Esophagus muscularis mucosa (tissue), 4 donors: ENCODE measurements at regions not wholly inside any gene's neighbourhood (a gene's known extent, or its start where the extent isn't known, plus 50 kb on each side); places are given as distances from the start of the nearest gene placed in this dataset.

Source experiments
- DNase-seq: peaks from one replicate; pipeline ENCODE4 v3.0.0-alpha.2; 2017; ENCODE audit errors: extremely low spot score
- H3K27ac ChIP-seq, 4 donors: fragments of 200-600 bp; sonication (generic); replicated peaks in 1 of 4; 1 replicate in 3 of 4; 2 replicates in 1 of 4; pipeline ENCODE4 v1.5.1; 2016 to 2019; ENCODE audit warnings: mild to moderate bottlenecking in 1 of 4
- H3K27me3 ChIP-seq, 4 donors: fragments of 200-600 bp; sonication (generic); one replicate each; pipeline versions ENCODE4 v1.5.1 to v1.6.0; 2016 to 2019
- H3K36me3 ChIP-seq, 4 donors: fragments of 200-600 bp; sonication (generic); one replicate each; pipeline ENCODE4 v1.5.1; 2016 to 2019
- H3K4me1 ChIP-seq, 4 donors: fragments of 200-600 bp; sonication (generic); one replicate each; pipeline ENCODE4 v1.5.1; 2016 to 2019
- H3K4me3 ChIP-seq, 4 donors: fragments of 200-600 bp; sonication (generic); 1 replicate in 2 of 4; 2 replicates in 2 of 4; pipeline ENCODE4 v1.5.1; 2016 to 2019; ENCODE audit warnings: mild to moderate bottlenecking in 4 of 4, moderate library complexity in 1 of 4
- H3K9me3 ChIP-seq, 4 donors: fragments of 200-600 bp; sonication (generic); 1 replicate in 3 of 4; 2 replicates in 1 of 4; pipeline ENCODE4 v1.5.1; 2016 to 2019
- EP300 ChIP-seq: sonication (generic); formaldehyde crosslinking; IDR thresholded peaks from one replicate; pipeline ENCODE4 v1.6.1; 2017; ENCODE audit warnings: antibody characterized with exemption
- POLR2A ChIP-seq: fragments of 450-650 bp; IDR thresholded peaks from one replicate; pipeline ENCODE4 v1.6.1; 2017; ENCODE audit warnings: antibody characterized with exemption, moderate library complexity, mild to moderate bottlenecking, low read depth
- POLR2AphosphoS5 ChIP-seq, 2 donors: sonication (generic); formaldehyde crosslinking; IDR thresholded peaks; one replicate each; pipeline ENCODE4 v1.6.1; 2017; ENCODE audit warnings: antibody characterized with exemption in 2 of 2
- WGBS: methylation state at CpG from one replicate; pipeline ENCODE4 v1.1.5; 2018; 5-methylcytosine and 5-hydroxymethylcytosine counted together
- intact Hi-C: fragments of 100-400 bp; cut with DNase I; formaldehyde crosslinking; loops from one replicate; pipeline ENCODE4 v1.15.1; 2023
- TF ChIP-seq, protein P1 (sequence below), 3 experiments: fragments of 200-600 bp in 2 of 3; fragments of 450-650 bp in 1 of 3; sonication (generic) in 2 of 3; IDR thresholded peaks; one replicate each; pipeline ENCODE4 v1.5.1; 2017 to 2019; ENCODE audit warnings: antibody characterized with exemption in 3 of 3, mild to moderate bottlenecking in 2 of 3, moderate library complexity in 1 of 3

DNA sequence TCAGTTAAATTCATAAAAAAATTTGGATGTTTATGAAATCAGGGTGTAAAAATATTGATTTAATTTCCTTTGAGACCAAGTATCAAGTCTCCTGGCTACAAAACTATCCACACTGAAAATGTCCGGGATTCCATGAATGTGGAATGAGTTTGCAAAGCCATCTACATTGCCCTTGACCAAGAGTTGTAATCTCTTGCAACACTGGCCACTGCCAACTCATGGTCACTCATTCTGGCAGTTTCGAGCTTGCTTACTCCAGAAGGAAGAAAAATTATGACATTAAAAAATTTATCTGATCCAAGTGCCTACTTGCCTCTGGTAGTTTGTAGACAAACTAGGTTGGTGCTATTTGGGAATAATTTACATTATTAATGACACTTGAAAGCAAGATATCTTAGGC lies 84.2 kb downstream of the NPY start:
- 91% methylated on average over 2 of the region's 2 CpGs for WGBS
- no peak overlapping the region for H3K27ac ChIP-seq
- no peaks in the 10 kb centered on the region for H3K36me3 ChIP-seq
- no peak overlapping the region for H3K4me3 ChIP-seq
- intact Hi-C loops: no loop called here
- H3K4me1 ChIP-seq: no peaks in the 10 kb centered on the region
- TF ChIP-seq EP300: no peak
- TF ChIP-seq POLR2A: no peak
- TF ChIP-seq, protein P1, sequence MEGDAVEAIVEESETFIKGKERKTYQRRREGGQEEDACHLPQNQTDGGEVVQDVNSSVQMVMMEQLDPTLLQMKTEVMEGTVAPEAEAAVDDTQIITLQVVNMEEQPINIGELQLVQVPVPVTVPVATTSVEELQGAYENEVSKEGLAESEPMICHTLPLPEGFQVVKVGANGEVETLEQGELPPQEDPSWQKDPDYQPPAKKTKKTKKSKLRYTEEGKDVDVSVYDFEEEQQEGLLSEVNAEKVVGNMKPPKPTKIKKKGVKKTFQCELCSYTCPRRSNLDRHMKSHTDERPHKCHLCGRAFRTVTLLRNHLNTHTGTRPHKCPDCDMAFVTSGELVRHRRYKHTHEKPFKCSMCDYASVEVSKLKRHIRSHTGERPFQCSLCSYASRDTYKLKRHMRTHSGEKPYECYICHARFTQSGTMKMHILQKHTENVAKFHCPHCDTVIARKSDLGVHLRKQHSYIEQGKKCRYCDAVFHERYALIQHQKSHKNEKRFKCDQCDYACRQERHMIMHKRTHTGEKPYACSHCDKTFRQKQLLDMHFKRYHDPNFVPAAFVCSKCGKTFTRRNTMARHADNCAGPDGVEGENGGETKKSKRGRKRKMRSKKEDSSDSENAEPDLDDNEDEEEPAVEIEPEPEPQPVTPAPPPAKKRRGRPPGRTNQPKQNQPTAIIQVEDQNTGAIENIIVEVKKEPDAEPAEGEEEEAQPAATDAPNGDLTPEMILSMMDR (IDR thresholded peaks at IDR 0.05): no peak
- TF ChIP-seq POLR2AphosphoS5 (IDR thresholded peaks at IDR 0.05): no peak
- no peaks in the 10 kb centered on the region for H3K27me3 ChIP-seq
- no peak for DNase-seq
- no peaks in the 10 kb centered on the region for H3K9me3 ChIP-seq

DNA sequence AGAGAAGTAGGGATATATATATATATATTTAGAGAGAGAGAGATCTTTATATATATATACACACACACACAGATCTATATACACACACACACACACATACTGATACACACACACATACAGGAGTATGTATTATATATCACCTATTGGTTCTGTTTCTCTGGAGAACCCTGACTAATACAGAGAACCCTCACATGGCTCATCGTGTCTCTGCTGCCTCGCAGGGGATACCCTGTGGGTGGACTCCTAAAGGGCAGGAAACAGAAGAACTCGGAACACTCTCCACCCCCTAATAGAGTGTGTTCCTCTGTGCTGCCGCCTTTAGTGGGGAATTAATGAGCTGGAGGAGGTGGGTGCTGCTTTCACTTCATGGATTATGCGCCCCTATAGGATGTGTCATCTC lies 86.6 kb downstream of the NPY start:
- 83% methylated on average over 5 of the region's 5 CpGs for WGBS
- H3K27me3 ChIP-seq: no peaks in the 10 kb centered on the region
- H3K9me3 ChIP-seq: no peaks in the 10 kb centered on the region
- no peak overlapping the region for H3K4me3 ChIP-seq
- no peak overlapping the region for H3K27ac ChIP-seq
- H3K4me1 ChIP-seq: no peaks in the 10 kb centered on the region
- TF ChIP-seq POLR2A: no peak
- TF ChIP-seq, protein P1 (IDR thresholded peaks at IDR 0.05): no peak
- no peak for TF ChIP-seq POLR2AphosphoS5 (IDR thresholded peaks at IDR 0.05)
- no peak for TF ChIP-seq EP300
- DNase-seq: no peak
- intact Hi-C loops: no loop called here
- H3K36me3 ChIP-seq: no peaks in the 10 kb centered on the region

DNA sequence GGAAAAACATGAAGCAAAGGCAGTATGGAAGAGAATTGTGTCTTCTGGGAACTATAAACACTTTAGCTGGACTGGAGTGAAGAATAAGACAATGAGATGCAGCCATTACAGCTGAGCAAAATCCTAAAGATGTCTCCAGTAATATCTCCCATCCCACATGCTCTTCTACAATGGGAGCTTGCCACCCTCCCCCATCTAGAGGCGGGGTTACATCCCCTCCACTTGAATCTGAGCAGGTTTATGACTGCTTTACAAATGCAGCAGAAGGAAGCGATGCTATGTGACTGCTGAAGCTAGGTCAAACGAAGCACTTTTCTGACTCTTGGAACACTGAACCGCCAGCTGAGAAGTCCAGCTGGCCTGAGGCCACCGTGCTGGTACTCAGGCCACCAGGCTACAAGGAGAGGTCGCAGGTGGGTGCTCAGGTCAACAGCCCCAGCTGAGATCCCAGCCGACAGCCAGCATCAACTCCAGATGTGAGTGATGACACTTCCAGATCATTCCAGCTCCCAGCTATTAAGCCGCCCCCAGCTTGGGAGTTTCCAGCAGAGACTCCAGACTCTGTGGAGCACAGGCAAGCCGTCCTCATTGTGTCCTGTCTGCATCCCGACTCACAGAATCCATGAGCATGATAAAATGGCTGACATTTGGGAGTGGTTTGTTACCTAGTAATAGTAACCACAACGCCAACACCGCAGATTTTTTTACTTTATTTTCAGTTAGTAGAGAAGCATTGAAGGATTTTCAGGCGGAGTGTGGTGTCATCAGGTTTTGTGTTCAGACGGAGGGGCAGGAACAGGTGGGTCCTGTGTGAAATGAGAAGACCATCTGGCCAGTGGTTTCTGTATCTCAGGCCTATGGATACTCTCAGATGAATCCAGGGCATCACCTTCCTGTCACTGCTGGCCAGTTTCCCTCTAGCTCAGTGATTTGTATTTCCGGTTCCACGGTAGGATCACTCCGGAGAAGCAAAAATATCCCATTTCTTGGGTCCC lies 89.3 kb downstream of the NPY start:
- H3K27ac ChIP-seq: no peak overlapping the region
- H3K27me3 ChIP-seq: no peaks in the 10 kb centered on the region
- H3K4me1 ChIP-seq: no peaks in the 10 kb centered on the region
- DNase-seq: no peak
- no peak overlapping the region for H3K4me3 ChIP-seq
- no peaks in the 10 kb centered on the region for H3K36me3 ChIP-seq
- WGBS: 84% methylated on average over 16 of the region's 17 CpGs
- TF ChIP-seq EP300 (no peak), POLR2A (no peak), POLR2AphosphoS5 (IDR thresholded peaks at IDR 0.05) (no peak)
- TF ChIP-seq, protein P1 (IDR thresholded peaks at IDR 0.05): no peak
- no peaks in the 10 kb centered on the region for H3K9me3 ChIP-seq
- intact Hi-C loops: no loop called here

DNA sequence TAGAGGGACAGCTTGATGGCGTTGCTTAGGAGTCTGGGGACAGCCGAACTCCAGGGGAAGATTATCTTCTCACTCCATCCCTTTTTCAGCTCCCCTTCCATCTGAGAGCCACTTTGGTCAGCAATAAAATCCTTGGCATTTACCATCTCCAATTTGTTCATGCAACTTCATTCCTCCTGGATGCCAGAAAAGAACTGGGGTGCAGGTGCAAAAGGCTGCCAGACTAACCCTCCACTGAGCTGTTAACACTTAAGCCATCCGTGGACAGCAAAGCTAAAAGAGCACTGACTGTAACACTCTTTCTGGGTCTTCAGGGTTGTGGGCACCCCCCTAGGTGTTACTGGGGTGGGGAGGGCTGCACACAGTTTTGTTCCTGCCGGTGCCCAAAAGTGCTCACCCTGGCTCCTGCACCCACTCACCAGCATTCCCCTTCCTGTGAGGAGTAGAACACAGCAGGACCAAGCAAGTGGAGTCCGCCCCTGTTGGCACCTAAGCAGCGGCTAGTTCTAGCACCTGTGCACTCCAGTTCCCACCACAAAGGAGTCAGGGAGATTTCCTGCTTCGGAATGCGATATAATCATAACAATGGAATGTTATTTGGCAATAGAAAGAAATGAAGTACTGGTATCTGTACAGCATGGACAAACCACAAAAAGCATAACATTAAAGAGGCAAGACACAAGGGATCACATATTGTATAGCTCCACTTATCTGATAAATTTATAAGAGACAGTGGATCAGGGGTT lies 95.1 kb downstream of the NPY start:
- TF ChIP-seq EP300 (no peak), POLR2A (no peak), POLR2AphosphoS5 (IDR thresholded peaks at IDR 0.05) (no peak)
- TF ChIP-seq, protein P1 (IDR thresholded peaks at IDR 0.05): no peak
- intact Hi-C loops: no loop called here
- H3K4me1 ChIP-seq: no peaks in the 10 kb centered on the region
- WGBS: 64% methylated on average over 7 of the region's 8 CpGs
- H3K9me3 ChIP-seq: peaks cover 0 to 5% (median 0%) of the 10 kb centered on the region in 4 donors
- H3K4me3 ChIP-seq: no peak overlapping the region
- H3K27me3 ChIP-seq: peaks cover 0 to 5% (median 0%) of the 10 kb centered on the region in 4 donors
- H3K27ac ChIP-seq: no peak overlapping the region
- DNase-seq: peak; percentile 77
- H3K36me3 ChIP-seq: no peaks in the 10 kb centered on the region
